NCI-H2029 (cell line): ENCODE measurements at regions not wholly inside any gene's neighbourhood (a gene's known extent, or its start where the extent isn't known, plus 50 kb on each side); places are given as distances from the start of the nearest gene placed in this dataset.
"Not testable (repeated sequence)": the region's sequence is repeated elsewhere in the genome, so short reads cannot be mapped to it uniquely, and the experiment has no call there.

Experiments used
- DNase-seq: peaks from one replicate; lab custom pipeline; 2025; lab: John Stamatoyannopoulos, UW

GRCh38 chr5:112573441-112573840 is 154.4 kb upstream of the EPB41L4A start:
- no peak for DNase-seq

- DNase-seq: peak; percentile 6
Observed at GRCh38 chr5:112574536-112574935, 155.5 kb upstream of the EPB41L4A start.

GRCh38 chr5:112576298-112576925 is 157.3 kb upstream of the EPB41L4A start:
- no peak for DNase-seq

GRCh38 chr5:112579599-112580170 is 158.0 kb upstream of the APC start:
- no peak for DNase-seq

GRCh38 chr5:112581811-112582320 is 155.8 kb upstream of the APC start:
- no peak for DNase-seq

GRCh38 chr5:112583166-112583565 is 154.5 kb upstream of the APC start:
- peak; percentile 46 for DNase-seq

GRCh38 chr5:112584781-112585180 is 152.9 kb upstream of the APC start:
- DNase-seq: no peak

- no peak for DNase-seq
Observed at GRCh38 chr5:112586596-112587062, 151.1 kb upstream of the APC start.

- DNase-seq: not testable (repeated sequence)
Observed at GRCh38 chr5:112590858-112591257, 146.8 kb upstream of the APC start.

- peak; percentile 53 for DNase-seq
Observed at GRCh38 chr5:112594095-112594850, 143.4 kb upstream of the APC start.

- DNase-seq: no peak
Observed at GRCh38 chr5:112594941-112595340, 142.7 kb upstream of the APC start.

GRCh38 chr5:112597831-112598230 is 139.9 kb upstream of the APC start:
- no peak for DNase-seq

- not testable (repeated sequence) for DNase-seq
Observed at GRCh38 chr5:112600510-112600909, 137.2 kb upstream of the APC start.

- no peak for DNase-seq
Observed at GRCh38 chr5:112604732-112605630, 132.7 kb upstream of the APC start.

- no peak for DNase-seq
Observed at GRCh38 chr5:112608975-112609374, 128.7 kb upstream of the APC start.

- no peak for DNase-seq
Observed at GRCh38 chr5:112612663-112613062, 125.0 kb upstream of the APC start.

- DNase-seq: no peak
Observed at GRCh38 chr5:112614285-112614684, 123.4 kb upstream of the APC start.

- DNase-seq: no peak
Observed at GRCh38 chr5:112614986-112615385, 122.7 kb upstream of the APC start.

GRCh38 chr5:112616812-112617547 is 120.7 kb upstream of the APC start:
- peak; percentile 12 for DNase-seq

- no peak for DNase-seq
Observed at GRCh38 chr5:112625246-112625645, 112.4 kb upstream of the APC start.
